ENCODE measurements at regions not wholly inside any gene's neighbourhood (a gene's known extent, or its start where the extent isn't known, plus 50 kb on each side); places are given as distances from the start of the nearest gene placed in this dataset.

GRCh38 chr17:34203018-34203638 is 52.0 kb upstream of the CCL2 start:
- no peak for FAIRE-seq

GRCh38 chr17:34204402-34204801 is 50.7 kb upstream of the CCL2 start:
- FAIRE-seq = no peak
